Neural cell (in vitro differentiated cells): ENCODE measurements at regions not wholly inside any gene's neighbourhood (a gene's known extent, or its start where the extent isn't known, plus 50 kb on each side); places are given as distances from the start of the nearest gene placed in this dataset.

Experiments used
- H2AFZ ChIP-seq: fragments of 200-600, 300-800 bp; sonication (generic), shearing (Covaris generic); 2 replicates; pipeline ENCODE4 v1.6.0; 2014; ENCODE audit warnings: low read depth, mild to moderate bottlenecking, antibody characterized with exemption, low read length, moderate library complexity
- H3F3A ChIP-seq: fragments of 200-600 bp; shearing (Covaris generic); 2 replicates; pipeline ENCODE4 v1.6.1; 2016; ENCODE audit warnings: mild to moderate bottlenecking, moderate library complexity, mixed read lengths, antibody characterized with exemption, low read length; ENCODE audit not compliant: insufficient read depth, poor library complexity, severe bottlenecking
- H3K27ac ChIP-seq: fragments of 200-600, 300-800 bp; sonication (generic), shearing (Covaris generic); 2 replicates; pipeline ENCODE4 v1.5.1; 2014; ENCODE audit warnings: mild to moderate bottlenecking, low read length, moderate library complexity
- H3K27me3 ChIP-seq: fragments of 300-800, 200-600 bp; sonication (generic), shearing (Covaris generic); 2 replicates; pipeline ENCODE4 v1.6.0; 2014; ENCODE audit warnings: mild to moderate bottlenecking, low read depth, low read length, moderate library complexity; ENCODE audit not compliant: insufficient read depth
- H3K36me3 ChIP-seq: fragments of 300-800, 200-600 bp; sonication (generic), shearing (Covaris generic); 2 replicates; pipeline ENCODE4 v1.5.1; 2014; ENCODE audit warnings: mild to moderate bottlenecking, antibody characterized with exemption, low read length, moderate library complexity; ENCODE audit not compliant: insufficient read depth
- H3K4me2 ChIP-seq: fragments of 300-800, 200-600 bp; sonication (generic), shearing (Covaris generic); 2 replicates; pipeline ENCODE4 v1.6.0; 2014; ENCODE audit warnings: mild to moderate bottlenecking, low read length
- H3K4me3 ChIP-seq: fragments of 300-800, 200-600 bp; sonication (generic), shearing (Covaris generic); 2 replicates; pipeline ENCODE4 v1.5.1; 2014; ENCODE audit warnings: mild to moderate bottlenecking, low read length, moderate library complexity
- H3K79me2 ChIP-seq: fragments of 200-600 bp; shearing (Covaris generic); replicated peaks from 2 replicates; pipeline ENCODE4 v1.6.0; 2014; ENCODE audit warnings: mild to moderate bottlenecking, low read length, moderate library complexity; ENCODE audit not compliant: insufficient read depth
- H3K9ac ChIP-seq: fragments of 300-800, 200-600 bp; sonication (generic), shearing (Covaris generic); 2 replicates; pipeline ENCODE4 v1.6.1; 2016; ENCODE audit warnings: mild to moderate bottlenecking, low read length, mixed read lengths
- H3K9me2 ChIP-seq: fragments of 200-600 bp; shearing (Covaris generic); 2 replicates; pipeline ENCODE4 v1.6.1; 2016; ENCODE audit warnings: mild to moderate bottlenecking, low read length, mixed read lengths; ENCODE audit not compliant: insufficient read depth
- H3K9me3 ChIP-seq: fragments of 200-600, 300-800 bp; sonication (generic), shearing (Covaris generic); 2 replicates; pipeline ENCODE4 v1.6.1; 2016; ENCODE audit warnings: mild to moderate bottlenecking, mixed run types, low read length, moderate library complexity, mixed read lengths
- H4K20me1 ChIP-seq: fragments of 200-600 bp; shearing (Covaris generic); 2 replicates; pipeline ENCODE4 v1.6.1; 2016; ENCODE audit warnings: mild to moderate bottlenecking, mixed run types; ENCODE audit not compliant: insufficient read depth
- EP300 ChIP-seq: fragments of 450-650 bp; conservative IDR thresholded peaks from 2 replicates; pipeline ENCODE4 v1.6.1; 2014; ENCODE audit warnings: antibody characterized with exemption, mild to moderate bottlenecking, moderate library complexity; ENCODE audit not compliant: poor library complexity, severe bottlenecking
- EZH2 ChIP-seq: fragments of 200-600, 300-800 bp; shearing (Covaris generic), sonication (generic); IDR thresholded peaks from 2 replicates; pipeline ENCODE4 v1.6.1; 2014; ENCODE audit warnings: antibody characterized with exemption, low read length, borderline replicate concordance, mild to moderate bottlenecking; ENCODE audit not compliant: insufficient read depth, poor library complexity, severe bottlenecking
- MXI1 ChIP-seq: fragments of 450-650 bp; conservative IDR thresholded peaks from 2 replicates; pipeline ENCODE4 v1.6.1; 2014; ENCODE audit warnings: antibody characterized with exemption, mild to moderate bottlenecking; ENCODE audit not compliant: poor library complexity, severe bottlenecking
- POLR2AphosphoS5 ChIP-seq: IDR thresholded peaks from 2 replicates; pipeline ENCODE4 v1.6.1; 2012
- RAD21 ChIP-seq: fragments of 450-650 bp; conservative IDR thresholded peaks from 2 replicates; pipeline ENCODE4 v1.6.1; 2014; ENCODE audit warnings: antibody characterized with exemption, mild to moderate bottlenecking, moderate library complexity
- SMC3 ChIP-seq: fragments of 450-650 bp; conservative IDR thresholded peaks from 2 replicates; pipeline ENCODE4 v1.6.1; 2014; ENCODE audit warnings: antibody characterized with exemption, mild to moderate bottlenecking, moderate library complexity; ENCODE audit not compliant: poor library complexity
- TAF1 ChIP-seq: IDR thresholded peaks from 2 replicates; pipeline ENCODE4 v1.6.1; 2012; ENCODE audit warnings: low read depth
- TF ChIP-seq, protein P1 (sequence below): fragments of 450-650 bp; IDR thresholded peaks from 2 replicates; pipeline ENCODE4 v1.5.1; 2014; ENCODE audit warnings: antibody characterized with exemption, mild to moderate bottlenecking, moderate library complexity; ENCODE audit not compliant: poor library complexity, severe bottlenecking
- TF ChIP-seq, protein P2 (sequence below): IDR thresholded peaks from 2 replicates; pipeline ENCODE4 v1.6.1; 2012; ENCODE audit warnings: borderline replicate concordance

DNA sequence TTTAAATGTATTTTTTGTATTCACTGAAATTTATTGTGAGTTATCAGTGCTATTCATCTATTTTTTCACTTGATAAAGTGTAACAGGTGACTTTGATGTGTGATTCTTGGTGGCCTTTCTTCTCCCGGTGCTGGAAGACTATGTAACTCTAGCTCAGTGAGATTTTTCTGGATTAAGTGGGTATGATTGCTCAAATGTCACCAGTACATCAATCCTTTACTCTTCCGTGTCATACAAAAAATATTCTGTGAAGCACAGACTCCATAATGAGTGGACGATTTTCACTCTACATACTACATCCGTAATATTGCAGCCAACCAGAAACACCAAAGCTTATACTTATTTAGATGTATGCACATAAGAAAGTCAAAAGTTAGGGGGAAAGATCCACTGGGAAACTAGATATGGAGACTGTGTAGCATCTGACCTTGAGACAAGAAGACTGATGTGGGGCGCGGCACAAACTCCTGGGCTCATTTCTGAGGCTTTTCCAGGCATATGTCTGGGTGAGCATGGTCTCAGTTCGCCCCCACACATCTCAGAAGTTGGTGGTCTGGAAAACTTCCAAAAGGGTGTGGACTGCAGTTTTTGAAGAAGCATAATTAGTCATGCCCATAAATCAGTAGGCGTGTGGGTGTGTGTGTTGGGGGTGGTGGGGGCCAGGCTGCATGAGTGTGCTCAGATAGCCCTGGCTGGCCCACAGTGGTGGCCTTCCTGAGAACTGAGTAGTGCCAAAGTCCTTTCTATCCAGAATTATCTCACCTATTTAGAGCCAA lies 53.9 kb upstream of the TENM3 start:
- Histone ChIP-seq H3K9me2 (no peaks in the 10 kb centered on the region), H2AFZ (no peak overlapping the region), H3K4me3 (no peak overlapping the region), H3K36me3 (no peaks in the 10 kb centered on the region), H3F3A (no peaks in the 10 kb centered on the region), H3K9me3 (no peaks in the 10 kb centered on the region), H3K4me2 (no peak overlapping the region), H3K79me2 (no peaks in the 10 kb centered on the region), H3K9ac (no peak overlapping the region), H3K27me3 (no peaks in the 10 kb centered on the region), H3K27ac (no peak overlapping the region), H4K20me1 (no peaks in the 10 kb centered on the region)
- TF ChIP-seq TAF1 (no peak), SMC3 (no peak), EP300 (no peak), EZH2 (no peak), MXI1 (no peak), POLR2AphosphoS5 (no peak)
- TF ChIP-seq, protein P1, sequence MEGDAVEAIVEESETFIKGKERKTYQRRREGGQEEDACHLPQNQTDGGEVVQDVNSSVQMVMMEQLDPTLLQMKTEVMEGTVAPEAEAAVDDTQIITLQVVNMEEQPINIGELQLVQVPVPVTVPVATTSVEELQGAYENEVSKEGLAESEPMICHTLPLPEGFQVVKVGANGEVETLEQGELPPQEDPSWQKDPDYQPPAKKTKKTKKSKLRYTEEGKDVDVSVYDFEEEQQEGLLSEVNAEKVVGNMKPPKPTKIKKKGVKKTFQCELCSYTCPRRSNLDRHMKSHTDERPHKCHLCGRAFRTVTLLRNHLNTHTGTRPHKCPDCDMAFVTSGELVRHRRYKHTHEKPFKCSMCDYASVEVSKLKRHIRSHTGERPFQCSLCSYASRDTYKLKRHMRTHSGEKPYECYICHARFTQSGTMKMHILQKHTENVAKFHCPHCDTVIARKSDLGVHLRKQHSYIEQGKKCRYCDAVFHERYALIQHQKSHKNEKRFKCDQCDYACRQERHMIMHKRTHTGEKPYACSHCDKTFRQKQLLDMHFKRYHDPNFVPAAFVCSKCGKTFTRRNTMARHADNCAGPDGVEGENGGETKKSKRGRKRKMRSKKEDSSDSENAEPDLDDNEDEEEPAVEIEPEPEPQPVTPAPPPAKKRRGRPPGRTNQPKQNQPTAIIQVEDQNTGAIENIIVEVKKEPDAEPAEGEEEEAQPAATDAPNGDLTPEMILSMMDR, result no peak
- TF ChIP-seq, protein P2, sequence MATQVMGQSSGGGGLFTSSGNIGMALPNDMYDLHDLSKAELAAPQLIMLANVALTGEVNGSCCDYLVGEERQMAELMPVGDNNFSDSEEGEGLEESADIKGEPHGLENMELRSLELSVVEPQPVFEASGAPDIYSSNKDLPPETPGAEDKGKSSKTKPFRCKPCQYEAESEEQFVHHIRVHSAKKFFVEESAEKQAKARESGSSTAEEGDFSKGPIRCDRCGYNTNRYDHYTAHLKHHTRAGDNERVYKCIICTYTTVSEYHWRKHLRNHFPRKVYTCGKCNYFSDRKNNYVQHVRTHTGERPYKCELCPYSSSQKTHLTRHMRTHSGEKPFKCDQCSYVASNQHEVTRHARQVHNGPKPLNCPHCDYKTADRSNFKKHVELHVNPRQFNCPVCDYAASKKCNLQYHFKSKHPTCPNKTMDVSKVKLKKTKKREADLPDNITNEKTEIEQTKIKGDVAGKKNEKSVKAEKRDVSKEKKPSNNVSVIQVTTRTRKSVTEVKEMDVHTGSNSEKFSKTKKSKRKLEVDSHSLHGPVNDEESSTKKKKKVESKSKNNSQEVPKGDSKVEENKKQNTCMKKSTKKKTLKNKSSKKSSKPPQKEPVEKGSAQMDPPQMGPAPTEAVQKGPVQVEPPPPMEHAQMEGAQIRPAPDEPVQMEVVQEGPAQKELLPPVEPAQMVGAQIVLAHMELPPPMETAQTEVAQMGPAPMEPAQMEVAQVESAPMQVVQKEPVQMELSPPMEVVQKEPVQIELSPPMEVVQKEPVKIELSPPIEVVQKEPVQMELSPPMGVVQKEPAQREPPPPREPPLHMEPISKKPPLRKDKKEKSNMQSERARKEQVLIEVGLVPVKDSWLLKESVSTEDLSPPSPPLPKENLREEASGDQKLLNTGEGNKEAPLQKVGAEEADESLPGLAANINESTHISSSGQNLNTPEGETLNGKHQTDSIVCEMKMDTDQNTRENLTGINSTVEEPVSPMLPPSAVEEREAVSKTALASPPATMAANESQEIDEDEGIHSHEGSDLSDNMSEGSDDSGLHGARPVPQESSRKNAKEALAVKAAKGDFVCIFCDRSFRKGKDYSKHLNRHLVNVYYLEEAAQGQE, result no peak

DNA sequence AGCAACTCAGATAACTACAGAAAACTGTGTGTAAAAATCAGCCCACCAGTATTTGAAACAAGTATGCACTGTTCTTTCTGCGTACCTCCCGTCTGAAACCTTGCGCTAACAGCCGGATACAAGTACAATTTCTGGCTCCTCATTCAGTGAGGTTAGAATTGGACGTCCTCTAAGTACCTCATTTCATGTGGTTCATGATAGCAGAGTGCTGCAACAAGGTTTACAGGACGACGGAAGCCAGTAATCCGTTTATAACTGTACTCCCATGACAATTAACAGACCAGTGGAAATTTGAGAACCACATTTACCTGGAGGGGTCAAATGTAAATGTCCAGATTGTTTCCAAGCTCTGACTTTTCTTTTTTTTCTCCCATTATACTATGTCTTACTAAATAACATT lies 52.9 kb upstream of the TENM3 start:
- Histone ChIP-seq H4K20me1 (no peaks in the 10 kb centered on the region), H3K79me2 (no peaks in the 10 kb centered on the region), H3K4me2 (no peak overlapping the region), H3K36me3 (no peaks in the 10 kb centered on the region), H3F3A (no peaks in the 10 kb centered on the region), H3K4me3 (no peak overlapping the region), H3K27me3 (no peaks in the 10 kb centered on the region), H3K27ac (no peak overlapping the region), H2AFZ (no peak overlapping the region), H3K9ac (no peak overlapping the region), H3K9me3 (no peaks in the 10 kb centered on the region), H3K9me2 (no peaks in the 10 kb centered on the region)
- TF ChIP-seq MXI1, result no peak
- no peak for TF ChIP-seq TAF1
- TF ChIP-seq POLR2AphosphoS5, result no peak
- TF ChIP-seq RAD21, result no peak
- no peak for TF ChIP-seq EP300
- TF ChIP-seq, protein P1, result no peak
